H1 (cell line): ENCODE measurements at regions not wholly inside any gene's neighbourhood (a gene's known extent, or its start where the extent isn't known, plus 50 kb on each side); places are given as distances from the start of the nearest gene placed in this dataset.

Experiments used
- CTCF ChIA-PET: fragments of 300-600 bp; sonication (Branson Sonifier 250); formaldehyde crosslinking; loops from one replicate; lab custom pipeline; 2021; ENCODE audit not compliant: partially characterized antibody; lab: Charles Lee
- POLR2A ChIA-PET: fragments of 300-600 bp; sonication (Branson Sonifier 250); formaldehyde crosslinking; loops from one replicate; lab custom pipeline; 2021; ENCODE audit warnings: inconsistent platforms; ENCODE audit not compliant: partially characterized antibody; lab: Charles Lee
- DNase-seq, 2 experiments: peaks; one replicate each; pipeline versions ENCODE4 v3.0.0 to v3.0.0-alpha.2; 2010 to 2022; ENCODE audit warnings: low spot score in 2 of 2, low read depth in 1 of 2, mixed read lengths in 1 of 2
- FAIRE-seq: peaks from 2 replicates; lab custom pipeline; 2011; peaks lifted over from hg19 to GRCh38; lab: Jason Lieb, UNC
- H2AFZ ChIP-seq: 2 replicates; pipeline ENCODE4 v1.8.1; 2012; ENCODE audit warnings: low read length, inconsistent platforms
- H2AK5ac ChIP-seq: 2 replicates; pipeline ENCODE4 v1.6.1; 2013; ENCODE audit warnings: low read depth, low read length
- H2BK120ac ChIP-seq: replicated peaks from 2 replicates; pipeline ENCODE3; 2013; ENCODE audit warnings: low read depth, low read length, inconsistent platforms
- H2BK12ac ChIP-seq: 2 replicates; pipeline ENCODE4 v1.6.1; 2013; ENCODE audit warnings: low read depth, low read length
- H2BK15ac ChIP-seq: 2 replicates; pipeline ENCODE4 v1.6.1; 2013; ENCODE audit warnings: low read length
- H2BK20ac ChIP-seq: 2 replicates; pipeline ENCODE4 v1.6.1; 2013; ENCODE audit warnings: low read length
- H2BK5ac ChIP-seq: 2 replicates; pipeline ENCODE4 v1.6.1; 2013; ENCODE audit warnings: low read depth, low read length
- H3K14ac ChIP-seq: 2 replicates; pipeline ENCODE4 v1.6.1; 2013; ENCODE audit warnings: inconsistent platforms; ENCODE audit not compliant: insufficient read length
- H3K18ac ChIP-seq: 2 replicates; pipeline ENCODE4 v1.6.1; 2013; ENCODE audit warnings: low read length; ENCODE audit errors: extremely low read depth
- H3K23ac ChIP-seq: 2 replicates; pipeline ENCODE4 v1.6.1; 2013; ENCODE audit warnings: inconsistent platforms; ENCODE audit not compliant: insufficient read length
- H3K23me2 ChIP-seq: 2 replicates; pipeline ENCODE4 v1.6.1; 2013; ENCODE audit warnings: low read depth, low read length
- H3K27ac ChIP-seq: 2 replicates; pipeline ENCODE4 v1.6.1; 2011; ENCODE audit warnings: low read depth, low read length, inconsistent platforms
- H3K27me3 ChIP-seq, 4 experiments: replicated peaks in 1 of 4; 1 replicate in 1 of 4; 2 replicates in 3 of 4; pipeline versions ENCODE4 v1.6.1 to v1.8.1; 2011 to 2013; ENCODE audit warnings: low read length in 3 of 4, mild to moderate bottlenecking in 3 of 4, inconsistent platforms in 2 of 4, mixed read lengths in 2 of 4, moderate library complexity in 1 of 4; ENCODE audit not compliant: control insufficient read depth in 3 of 4, insufficient read depth in 3 of 4; ENCODE audit errors: extremely low read depth in 1 of 4
- H3K36me3 ChIP-seq, 4 experiments: 2 replicates each; pipeline versions ENCODE4 v1.6.1 to v1.8.1; 2011 to 2013; ENCODE audit warnings: mild to moderate bottlenecking in 4 of 4, low read length in 3 of 4, moderate library complexity in 2 of 4, control low read depth in 1 of 4, inconsistent platforms in 1 of 4; ENCODE audit not compliant: insufficient read depth in 4 of 4, control insufficient read depth in 2 of 4
- H3K4ac ChIP-seq: replicated peaks from 2 replicates; pipeline ENCODE3; 2013; ENCODE audit warnings: low read length, low read depth, mixed read lengths, inconsistent platforms; ENCODE audit not compliant: insufficient read length
- H3K4me1 ChIP-seq, 4 experiments: replicated peaks in 1 of 4; 1 replicate in 1 of 4; 2 replicates in 3 of 4; pipeline versions ENCODE4 v1.6.1 to v1.8.1; 2011 to 2013; ENCODE audit warnings: low read length in 3 of 4, inconsistent platforms in 2 of 4, mixed read lengths in 1 of 4; ENCODE audit not compliant: insufficient read depth in 4 of 4, control insufficient read depth in 3 of 4
- H3K4me2 ChIP-seq, 2 experiments: 2 replicates each; pipeline versions ENCODE4 v1.6.1 to v1.8.1; 2011 to 2013; ENCODE audit warnings: low read depth in 2 of 2, low read length in 2 of 2, control low read depth in 1 of 2, inconsistent platforms in 1 of 2, mild to moderate bottlenecking in 1 of 2; ENCODE audit not compliant: insufficient read depth in 1 of 2
- H3K4me3 ChIP-seq, 4 experiments: fragments of 200-600, 300-600 bp in 1 of 4; sonication (generic), shearing (Covaris generic), sonication (Bioruptor Twin) in 1 of 4; 2 replicates each; pipeline versions ENCODE4 v1.5.1 to v1.8.1; 2011 to 2016; ENCODE audit warnings: low read length in 4 of 4, low read depth in 3 of 4, control low read depth in 2 of 4, inconsistent platforms in 2 of 4, mild to moderate bottlenecking in 2 of 4, mixed read lengths in 1 of 4, moderate library complexity in 1 of 4; ENCODE audit not compliant: insufficient read depth in 2 of 4; ENCODE audit errors: extremely low read depth in 1 of 4
- H3K56ac ChIP-seq: replicated peaks from 2 replicates; pipeline ENCODE3; 2013; ENCODE audit warnings: low read depth, mild to moderate bottlenecking, mixed read lengths, low read length, inconsistent platforms; ENCODE audit not compliant: insufficient read length
- H3K79me1 ChIP-seq: 2 replicates; pipeline ENCODE4 v1.6.1; 2013; ENCODE audit warnings: low read depth, low read length, control low read depth
- H3K79me2 ChIP-seq, 2 experiments: 2 replicates each; pipeline versions ENCODE4 v1.6.1 to v1.8.1; 2012 to 2013; ENCODE audit warnings: low read length in 2 of 2, mild to moderate bottlenecking in 2 of 2, inconsistent platforms in 1 of 2; ENCODE audit not compliant: insufficient read depth in 2 of 2, control insufficient read depth in 1 of 2
- H3K9ac ChIP-seq, 4 experiments: replicated peaks in 1 of 4; 1 replicate in 1 of 4; 2 replicates in 3 of 4; pipeline versions ENCODE4 v1.6.1 to v1.8.1; 2011 to 2013; ENCODE audit warnings: low read depth in 3 of 4, low read length in 3 of 4, control low read depth in 2 of 4, mild to moderate bottlenecking in 2 of 4, moderate library complexity in 2 of 4, inconsistent platforms in 1 of 4; ENCODE audit errors: extremely low read depth in 1 of 4
- H3K9me3 ChIP-seq, 2 experiments: 2 replicates each; pipeline versions ENCODE4 v1.6.1 to v1.8.1; 2012 to 2013; ENCODE audit warnings: mild to moderate bottlenecking in 2 of 2, moderate library complexity in 2 of 2, control low read depth in 1 of 2, inconsistent platforms in 1 of 2, low read depth in 1 of 2, low read length in 1 of 2, mixed read lengths in 1 of 2; ENCODE audit not compliant: insufficient read depth in 2 of 2
- H4K20me1 ChIP-seq, 2 experiments: replicated peaks in 1 of 2; 2 replicates each; pipeline versions ENCODE3 to v1.8.1; 2011 to 2013; ENCODE audit warnings: inconsistent platforms in 2 of 2, low read length in 2 of 2, mild to moderate bottlenecking in 1 of 2; ENCODE audit not compliant: insufficient read depth in 2 of 2, control insufficient read depth in 1 of 2
- H4K5ac ChIP-seq: 2 replicates; pipeline ENCODE4 v1.6.1; 2013; ENCODE audit warnings: low read length, low read depth, mixed read lengths, inconsistent platforms; ENCODE audit not compliant: insufficient read length
- H4K8ac ChIP-seq: 2 replicates; pipeline ENCODE4 v1.8.0; 2013; ENCODE audit warnings: mild to moderate bottlenecking, moderate library complexity, low read length, inconsistent platforms; ENCODE audit not compliant: insufficient read depth; ENCODE audit errors: extremely low read depth
- H4K91ac ChIP-seq: replicated peaks from 2 replicates; pipeline ENCODE3; 2013; ENCODE audit warnings: low read length, mixed read lengths, inconsistent platforms; ENCODE audit not compliant: insufficient read length
- CBX5 ChIP-seq: fragments of 300-800, 300-1000 bp; sonication (generic); IDR thresholded peaks from 2 replicates; pipeline ENCODE4 v1.7.1; 2016; ENCODE audit warnings: antibody characterized with exemption, low read length, low read depth
- CTBP2 ChIP-seq: IDR thresholded peaks from 2 replicates; pipeline ENCODE4 v1.7.0; 2011; ENCODE audit warnings: borderline replicate concordance, mild to moderate bottlenecking, moderate library complexity, mixed read lengths, low read length; ENCODE audit not compliant: insufficient read depth, insufficient read length
- EGR1 ChIP-seq: IDR thresholded peaks from 2 replicates; pipeline ENCODE4 v1.6.1; 2011; ENCODE audit warnings: low read depth, low read length, borderline replicate concordance
- RNF2 ChIP-seq: fragments of 200-900, 300-1000 bp; sonication (generic); IDR thresholded peaks from 2 replicates; pipeline ENCODE4 v1.7.1; 2016; ENCODE audit warnings: borderline replicate concordance, low read depth, mild to moderate bottlenecking, antibody characterized with exemption, low read length; ENCODE audit not compliant: poor library complexity, severe bottlenecking; ENCODE audit errors: missing control alignments
- SIRT6 ChIP-seq: IDR thresholded peaks from one replicate; pipeline ENCODE4 v1.7.1; 2012; ENCODE audit warnings: low read length, inconsistent platforms
- WGBS, 2 experiments: shearing (Covaris generic) in 1 of 2; methylation state at CpG; one replicate each; pipeline versions ENCODE4 v1.1.6 to v1.1.7; 2013 to 2015; ENCODE audit warnings: low lambda C conversion rate in 2 of 2, mixed read lengths in 2 of 2, inconsistent platforms in 1 of 2, low coverage in 1 of 2, missing lambda C conversion rate in 1 of 2; ENCODE audit not compliant: insufficient replicate concordance in 2 of 2, insufficient coverage in 1 of 2, insufficient read length in 1 of 2; ENCODE audit errors: extremely low coverage in 1 of 2, missing lambda C conversion rate in 1 of 2; 5-methylcytosine and 5-hydroxymethylcytosine counted together

DNA sequence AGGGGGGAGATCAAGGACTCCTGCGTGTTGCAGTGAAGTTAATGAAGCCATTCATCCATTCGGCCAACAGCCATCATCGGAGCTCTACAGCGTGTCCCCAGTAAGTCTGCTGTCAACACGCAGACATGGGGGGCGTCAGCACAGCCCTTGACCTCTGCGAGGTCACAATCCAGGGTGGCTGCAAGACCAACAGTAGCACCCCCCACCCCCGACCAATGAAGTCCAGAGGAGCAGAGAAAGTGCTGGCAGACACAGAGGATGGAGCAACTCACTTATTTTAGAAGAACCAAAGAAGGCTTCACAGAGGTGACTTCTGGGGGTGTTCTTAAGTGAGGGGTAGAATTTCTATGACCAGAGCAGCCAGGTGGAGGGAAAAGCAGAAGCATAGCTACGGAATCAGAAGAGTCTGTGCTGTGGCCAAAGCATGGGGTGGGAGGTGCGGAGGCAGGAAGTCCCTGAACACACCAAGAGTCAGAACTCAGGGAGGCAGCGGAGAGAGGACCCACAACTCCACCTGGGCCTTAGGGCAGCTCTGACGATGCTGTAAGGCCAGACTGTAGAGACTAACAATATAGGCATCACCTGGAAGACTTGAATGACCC lies 185.4 kb downstream of the FOXO1 start:
- WGBS, 2 experiments: 89% methylated on average over 12 of the region's 12 CpGs; no CpG with 5 or more reads in 1 of the 2 experiments
- Histone ChIP-seq H3K4ac (no peak overlapping the region), H3K4me1 (peaks cover 2 to 15% (median 6%) of the 10 kb centered on the region in 4 experiments; a peak in 6 of 7 replicates), H3K79me2 (no peaks in the 10 kb centered on the region), H3K27ac (no peak overlapping the region), H2BK12ac (no peak overlapping the region), H2BK20ac (no peak overlapping the region), H2BK120ac (no peak overlapping the region), H3K23me2 (no peaks in the 10 kb centered on the region), H2BK15ac (0 out of 2 replicates have a peak overlapping the region, but pooled peaks have one; percentile 8), H3K9me3 (no peaks in the 10 kb centered on the region), H3K4me2 (no peak overlapping the region), H3K27me3 (peaks cover 0 to 1% (median 0%) of the 10 kb centered on the region in 4 experiments; a peak in 1 of 7 replicates), H3K56ac (no peak overlapping the region), H3K18ac (no peak overlapping the region), H3K14ac (no peak overlapping the region), H2BK5ac (no peak overlapping the region), H3K9ac (no peak overlapping the region), H2AFZ (no peak overlapping the region), H4K91ac (no peak overlapping the region), H3K23ac (no peak overlapping the region), H4K8ac (no peak overlapping the region; the same call in 1 of the 2 replicates), H2AK5ac (no peak overlapping the region), H4K5ac (no peak overlapping the region), H3K36me3 (no peaks in the 10 kb centered on the region), H4K20me1 (no peaks in the 10 kb centered on the region), H3K79me1 (no peaks in the 10 kb centered on the region), H3K4me3 (no peak overlapping the region)
- TF ChIP-seq SIRT6 (no peak), RNF2 (no peak), CTBP2 (no peak), EGR1 (no peak), CBX5 (no peak)
- FAIRE-seq (no peak), DNase-seq (no peak)
- ChIA-PET POLR2A (no interaction called here), CTCF (interaction anchor here (1.2 kb wide), 1 partner anchor 16 kb away, joined by 3 read pairs; no protein-coding TSS in a partner anchor)
